K562 (cell line): ENCODE measurements at regions not wholly inside any gene's neighbourhood (a gene's known extent, or its start where the extent isn't known, plus 50 kb on each side); places are given as distances from the start of the nearest gene placed in this dataset.

Experiments used
- ATAC-seq: fragments of 200-7000 bp; cut with Tn5 transposase; 3 replicates; pipeline ENCODE4 v1.9.1; 2020; ENCODE audit warnings: moderate library complexity
- BruUV-seq: library from RNA; stranded (reverse); fragments of 400-500 nt; replicated peaks from 2 replicates; lab custom pipeline; 2021; lab: Mats Ljungman, UMichigan
- CTCF ChIA-PET: fragments of 300-600 bp; formaldehyde crosslinking; extraction: SDS; loops from one replicate; lab custom pipeline; 2021; ENCODE audit warnings: low intra/inter-chr PET ratio; lab: Yijun Ruan, JAX
- POLR2A ChIA-PET: fragments of 300-600, 350-650 bp; sonication (Branson Sonifier 250); formaldehyde crosslinking; extraction: SDS; loops from one replicate; lab custom pipeline; 2021; ENCODE audit warnings: antibody characterized with exemption, inconsistent platforms; lab: Yijun Ruan, JAX
- DNase-seq, 4 experiments: peaks; one replicate each; pipeline versions ENCODE4 v3.0.0 to v3.0.0-alpha.2; 2011 to 2018; ENCODE audit warnings: low spot score in 3 of 4, mixed read lengths in 3 of 4; ENCODE audit errors: extremely low read depth in 1 of 4
- FAIRE-seq: peaks from 2 replicates; lab custom pipeline; 2011; peaks lifted over from hg19 to GRCh38; lab: Jason Lieb, UNC
- H2AFZ ChIP-seq: 2 replicates; pipeline ENCODE4 v1.6.0; 2011; ENCODE audit warnings: low read depth, low read length, control low read depth, inconsistent platforms
- H3K27ac ChIP-seq: fragments of 200-600 bp; 3 replicates; pipeline ENCODE4 v1.8.0; 2011; ENCODE audit warnings: low read depth, mild to moderate bottlenecking, control low read depth, inconsistent platforms, low read length, moderate library complexity, mixed read lengths; ENCODE audit errors: extremely low read depth
- H3K27me3 ChIP-seq, 2 experiments: fragments of 300-600 bp in 1 of 2; 2 replicates in 1 of 2; 3 replicates in 1 of 2; pipeline versions ENCODE4 v1.6.0 to v1.8.0; 2011; ENCODE audit warnings: inconsistent platforms in 2 of 2, low read length in 2 of 2, mild to moderate bottlenecking in 1 of 2, mixed read lengths in 1 of 2, moderate library complexity in 1 of 2; ENCODE audit not compliant: control insufficient read depth in 2 of 2, insufficient read depth in 2 of 2
- H3K36me3 ChIP-seq: fragments of 300-600 bp; 3 replicates; pipeline ENCODE4 v1.8.0; 2011; ENCODE audit warnings: mild to moderate bottlenecking, low read length, inconsistent platforms; ENCODE audit not compliant: control insufficient read depth, insufficient read depth
- H3K4me1 ChIP-seq, 2 experiments: fragments of 200-600 bp in 1 of 2; replicated peaks in 1 of 2; 2 replicates in 1 of 2; 3 replicates in 1 of 2; pipeline versions ENCODE4 v1.5.1 to v1.8.0; 2011; ENCODE audit warnings: inconsistent platforms in 2 of 2, low read length in 2 of 2, mild to moderate bottlenecking in 1 of 2, mixed read lengths in 1 of 2, moderate library complexity in 1 of 2; ENCODE audit not compliant: control insufficient read depth in 2 of 2, insufficient read depth in 2 of 2
- H3K4me2 ChIP-seq: 2 replicates; pipeline ENCODE4 v1.6.1; 2011; ENCODE audit warnings: low read length, control low read depth, inconsistent platforms, mixed read lengths; ENCODE audit not compliant: insufficient read depth
- H3K4me3 ChIP-seq: fragments of 200-600 bp; sonication (generic), shearing (Covaris generic); 2 replicates; pipeline ENCODE4 v1.5.1; 2016; ENCODE audit warnings: control low read depth, inconsistent platforms
- H3K79me2 ChIP-seq: fragments of 200-600 bp; 3 replicates; pipeline ENCODE4 v1.8.0; 2011; ENCODE audit warnings: low read length, inconsistent platforms; ENCODE audit not compliant: control insufficient read depth, insufficient read depth
- H3K9ac ChIP-seq, 2 experiments: 2 replicates each; pipeline versions ENCODE4 v1.6.0 to v1.6.1; 2011; ENCODE audit warnings: low read depth in 2 of 2, low read length in 2 of 2, control low read depth in 1 of 2, inconsistent platforms in 1 of 2, mild to moderate bottlenecking in 1 of 2, mixed read lengths in 1 of 2; ENCODE audit not compliant: insufficient read depth in 1 of 2
- H3K9me1 ChIP-seq: one replicate; pipeline ENCODE4 v1.6.0; 2011; ENCODE audit warnings: inconsistent platforms, mild to moderate bottlenecking, low read length, moderate library complexity; ENCODE audit not compliant: control insufficient read depth, insufficient read depth
- H3K9me3 ChIP-seq: replicated peaks from 2 replicates; pipeline ENCODE4 v1.5.1; 2011; ENCODE audit warnings: low read depth, low read length, inconsistent platforms; ENCODE audit not compliant: control insufficient read depth, insufficient read depth
- H4K20me1 ChIP-seq: replicated peaks from 2 replicates; pipeline ENCODE4 v1.6.1; 2011; ENCODE audit warnings: low read length, inconsistent platforms, mixed read lengths; ENCODE audit not compliant: control insufficient read depth, insufficient read depth
- KDM4B ChIP-seq, 2 experiments: fragments of 450-650 bp in 1 of 2; sonication (generic) in 1 of 2; IDR thresholded peaks; 2 replicates each; pipeline ENCODE4 v1.6.1; 2016 to 2017; ENCODE audit warnings: borderline replicate concordance in 2 of 2, antibody characterized with exemption in 1 of 2, low read depth in 1 of 2, mild to moderate bottlenecking in 1 of 2
- ZKSCAN3 ChIP-seq: fragments of 250-450 bp; sonication (Bioruptor Pico); IDR thresholded peaks from 2 replicates; pipeline ENCODE4 v1.4.0; 2020
- ZNF197 ChIP-seq: fragments of 200-800 bp; sonication (Bioruptor generic); IDR thresholded peaks from 2 replicates; pipeline ENCODE4 v1.6.1; 2016; ENCODE audit warnings: low read depth, missing genetic modification characterization, missing compliant biosample characterization
- ZNF311 ChIP-seq: fragments of 250-450 bp; sonication (Bioruptor Pico); IDR thresholded peaks from 2 replicates; pipeline ENCODE4 v1.4.0; 2020; ENCODE audit warnings: mild to moderate bottlenecking, moderate library complexity
- WGBS: fragments of 100-300 bp; shearing (Covaris generic); methylation state at CpG from one replicate; pipeline ENCODE4 v1.1.6; 2016; ENCODE audit warnings: low coverage, mixed read lengths; ENCODE audit not compliant: insufficient coverage; ENCODE audit errors: missing lambda C conversion rate; 5-methylcytosine and 5-hydroxymethylcytosine counted together
- in situ Hi-C: fragments of 300-500 bp; cut with MboI; formaldehyde crosslinking; loops from 4 replicates; pipeline ENCODE4 v1.15.0; 2018; ENCODE audit warnings: inconsistent platforms, mixed read lengths
- intact Hi-C: fragments of 100-400 bp; cut with micrococcal nuclease; formaldehyde crosslinking; loops from 2 replicates; pipeline ENCODE4 v1.14.2; 2022
- TF ChIP-seq, protein P1 (sequence below), 2 experiments: fragments of 450-650 bp; IDR thresholded peaks; 2 replicates each; pipeline ENCODE4 v1.6.1; 2016; ENCODE audit warnings: mild to moderate bottlenecking in 2 of 2, borderline replicate concordance in 1 of 2, low read depth in 1 of 2, moderate library complexity in 1 of 2

DNA sequence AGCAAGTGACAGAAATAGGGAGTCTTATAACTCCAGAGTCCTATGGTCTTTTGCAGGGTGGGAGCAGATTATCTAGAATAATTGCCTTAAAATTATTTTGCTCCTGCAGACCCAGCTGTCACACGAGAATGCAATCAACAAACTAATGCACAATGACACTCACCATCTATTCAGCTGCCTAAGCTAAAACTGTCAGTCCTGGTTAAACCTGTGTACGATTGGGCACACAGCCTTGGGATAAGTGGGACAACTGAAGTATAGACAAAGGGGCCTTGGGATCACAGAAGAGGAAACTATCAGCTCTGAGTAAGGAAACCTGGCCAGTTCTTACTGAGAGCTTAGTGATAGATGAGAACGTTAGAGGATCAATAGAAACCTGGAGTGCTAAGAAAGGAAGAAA is 595.9 kb upstream of the KIRREL3 start (continued):
- TF ChIP-seq, protein P1, sequence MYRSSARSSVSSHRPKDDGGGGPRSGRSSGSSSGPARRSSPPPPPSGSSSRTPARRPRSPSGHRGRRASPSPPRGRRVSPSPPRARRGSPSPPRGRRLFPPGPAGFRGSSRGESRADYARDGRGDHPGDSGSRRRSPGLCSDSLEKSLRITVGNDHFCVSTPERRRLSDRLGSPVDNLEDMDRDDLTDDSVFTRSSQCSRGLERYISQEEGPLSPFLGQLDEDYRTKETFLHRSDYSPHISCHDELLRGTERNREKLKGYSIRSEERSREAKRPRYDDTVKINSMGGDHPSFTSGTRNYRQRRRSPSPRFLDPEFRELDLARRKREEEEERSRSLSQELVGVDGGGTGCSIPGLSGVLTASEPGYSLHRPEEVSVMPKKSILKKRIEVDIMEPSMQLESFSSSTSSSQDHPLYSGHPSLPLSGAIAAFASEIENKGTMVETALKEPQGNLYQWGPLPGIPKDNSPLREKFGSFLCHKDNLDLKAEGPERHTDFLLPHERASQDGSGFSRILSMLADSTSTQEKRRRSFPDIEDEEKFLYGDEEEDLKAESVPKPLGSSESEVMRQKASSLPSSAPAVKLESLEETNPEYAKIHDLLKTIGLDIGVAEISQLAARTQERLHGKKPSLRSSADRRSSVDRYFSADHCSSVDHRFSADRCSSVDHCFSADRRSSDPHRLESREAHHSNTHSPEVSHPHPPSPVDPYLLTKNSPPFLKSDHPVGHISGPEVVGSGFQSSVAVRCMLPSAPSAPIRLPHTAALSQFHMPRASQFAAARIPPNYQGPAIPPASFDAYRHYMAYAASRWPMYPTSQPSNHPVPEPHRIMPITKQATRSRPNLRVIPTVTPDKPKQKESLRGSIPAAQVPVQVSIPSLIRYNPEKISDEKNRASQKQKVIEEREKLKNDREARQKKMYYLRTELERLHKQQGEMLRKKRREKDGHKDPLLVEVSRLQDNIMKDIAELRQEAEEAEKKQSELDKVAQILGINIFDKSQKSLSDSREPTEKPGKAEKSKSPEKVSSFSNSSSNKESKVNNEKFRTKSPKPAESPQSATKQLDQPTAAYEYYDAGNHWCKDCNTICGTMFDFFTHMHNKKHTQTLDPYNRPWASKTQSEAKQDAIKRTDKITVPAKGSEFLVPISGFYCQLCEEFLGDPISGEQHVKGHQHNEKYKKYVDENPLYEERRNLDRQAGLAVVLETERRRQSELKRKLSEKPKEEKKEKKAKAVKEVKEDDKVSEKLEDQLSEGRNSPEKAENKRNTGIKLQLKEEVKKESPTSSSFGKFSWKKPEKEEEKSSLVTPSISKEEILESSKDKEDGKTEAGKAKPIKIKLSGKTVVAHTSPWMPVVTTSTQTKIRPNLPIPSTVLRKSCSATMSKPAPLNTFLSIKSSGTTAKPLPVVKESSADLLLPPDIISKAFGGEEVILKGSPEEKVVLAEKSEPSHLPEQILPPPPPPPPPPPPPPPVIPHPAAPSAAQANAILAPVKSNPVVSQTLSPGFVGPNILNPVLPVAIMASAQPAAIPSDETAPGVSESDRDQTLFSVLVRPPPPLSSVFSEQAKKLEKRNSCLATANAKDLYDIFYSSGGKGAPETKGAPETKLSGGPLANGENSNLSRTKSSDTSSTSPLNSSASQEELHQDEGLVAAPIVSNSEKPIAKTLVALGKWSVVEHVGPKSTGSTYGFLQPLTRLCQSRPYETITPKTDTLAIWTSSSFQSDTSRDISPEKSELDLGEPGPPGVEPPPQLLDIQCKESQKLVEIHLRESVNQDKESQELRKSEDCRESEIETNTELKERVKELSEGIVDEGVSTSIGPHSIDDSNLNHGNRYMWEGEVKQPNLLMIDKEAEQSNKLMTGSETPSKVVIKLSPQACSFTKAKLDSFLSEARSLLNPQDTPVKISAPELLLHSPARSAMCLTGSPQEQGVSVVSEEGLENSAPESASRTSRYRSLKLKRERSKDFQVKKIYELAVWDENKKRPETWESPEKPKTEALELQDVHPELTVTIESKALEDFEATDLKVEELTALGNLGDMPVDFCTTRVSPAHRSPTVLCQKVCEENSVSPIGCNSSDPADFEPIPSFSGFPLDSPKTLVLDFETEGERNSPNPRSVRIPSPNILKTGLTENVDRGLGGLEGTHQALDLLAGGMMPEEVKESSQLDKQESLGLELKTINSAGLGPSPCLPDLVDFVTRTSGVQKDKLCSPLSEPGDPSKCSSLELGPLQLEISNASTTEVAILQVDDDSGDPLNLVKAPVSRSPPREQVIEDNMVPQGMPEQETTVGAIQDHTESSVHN (IDR thresholded peaks at IDR 0.05; ENCODE audit: borderline replicate concordance in 1 of 2, low read depth in 1 of 2) = no peak

DNA sequence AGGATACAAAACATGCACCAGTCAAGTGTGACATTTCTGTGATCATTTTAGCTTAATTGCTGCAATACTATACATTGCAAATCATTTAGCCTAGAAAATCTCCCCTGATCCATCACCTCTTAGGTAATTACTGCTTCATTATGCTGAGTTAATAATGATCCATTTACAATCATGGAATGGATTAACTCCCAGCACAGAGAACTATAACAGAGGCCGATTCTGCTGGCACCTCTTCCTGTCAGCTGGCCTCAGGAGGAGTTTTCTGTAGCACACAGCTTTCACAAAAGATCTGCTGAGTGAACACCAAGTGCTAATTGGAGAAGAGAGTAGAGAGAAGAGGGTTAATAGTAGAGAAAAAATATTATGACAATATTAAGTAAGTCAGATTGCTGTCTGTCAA is 591.8 kb upstream of the KIRREL3 start:
- ChIA-PET CTCF (no interaction called here), POLR2A (no interaction called here)
- in situ Hi-C loops (no loop called here), intact Hi-C loops (no loop called here)
- Histone ChIP-seq H3K4me1 (no peaks in the 10 kb centered on the region), H3K9me1 (no peaks in the 10 kb centered on the region), H3K9ac (no peak overlapping the region), H3K27ac (no peak overlapping the region), H3K36me3 (no peaks in the 10 kb centered on the region), H3K4me3 (no peak overlapping the region), H3K4me2 (no peak overlapping the region), H3K79me2 (no peaks in the 10 kb centered on the region), H2AFZ (no peak overlapping the region), H3K27me3 (no peaks in the 10 kb centered on the region), H4K20me1 (no peaks in the 10 kb centered on the region), H3K9me3 (no peaks in the 10 kb centered on the region)
- DNase-seq (no peak), ATAC-seq (no peak), FAIRE-seq (no peak)
- 0% methylated on average over 1 of the region's 1 CpG for WGBS
- no peak for TF ChIP-seq ZNF311
- TF ChIP-seq ZNF197 (CRISPR knock-in tag) = no peak
- no peak for TF ChIP-seq ZKSCAN3 (CRISPR knock-in tag)
- no peak for TF ChIP-seq KDM4B (IDR thresholded peaks at IDR 0.05; ENCODE audit: borderline replicate concordance in 2 of 2, low read depth in 1 of 2)
- no TSS peak for BruUV-seq
